Osteocyte (in vitro differentiated cells): ENCODE measurements at regions not wholly inside any gene's neighbourhood (a gene's known extent, or its start where the extent isn't known, plus 50 kb on each side); places are given as distances from the start of the nearest gene placed in this dataset.

ENCODE experiments used
- DNase-seq: peaks from one replicate; pipeline ENCODE4 v3.0.0; 2021; ENCODE audit warnings: mixed read lengths; ENCODE audit not compliant: unreplicated experiment; ENCODE audit errors: extremely low spot score
- H3K27ac Mint-ChIP-seq: one replicate; pipeline ENCODE4 v1.8.0; 2021; ENCODE audit warnings: mild to moderate bottlenecking, mixed read lengths; ENCODE audit not compliant: unreplicated experiment
- H3K27me3 Mint-ChIP-seq: one replicate; pipeline ENCODE4 v1.8.0; 2021; ENCODE audit warnings: mixed read lengths; ENCODE audit not compliant: unreplicated experiment
- H3K36me3 Mint-ChIP-seq: one replicate; pipeline ENCODE4 v1.8.0; 2021; ENCODE audit warnings: mixed read lengths; ENCODE audit not compliant: unreplicated experiment
- H3K4me1 Mint-ChIP-seq: one replicate; pipeline ENCODE4 v1.8.0; 2021; ENCODE audit warnings: mixed read lengths; ENCODE audit not compliant: unreplicated experiment
- H3K4me3 Mint-ChIP-seq: one replicate; pipeline ENCODE4 v1.8.0; 2021; ENCODE audit warnings: mild to moderate bottlenecking, moderate library complexity, mixed read lengths; ENCODE audit not compliant: unreplicated experiment
- H3K9me3 Mint-ChIP-seq: one replicate; pipeline ENCODE4 v1.8.0; 2021; ENCODE audit warnings: mixed read lengths; ENCODE audit not compliant: unreplicated experiment
- TF ChIP-seq, protein P1 (sequence below): fragments of 200-600 bp; sonication (generic); IDR thresholded peaks from 2 replicates; pipeline ENCODE4 v1.5.0; 2021; ENCODE audit warnings: antibody characterized with exemption, mild to moderate bottlenecking, moderate library complexity

GRCh38 chr1:194387531-194387930 is 1201.1 kb upstream of the B3GALT2 start:
- TF ChIP-seq, protein P1, sequence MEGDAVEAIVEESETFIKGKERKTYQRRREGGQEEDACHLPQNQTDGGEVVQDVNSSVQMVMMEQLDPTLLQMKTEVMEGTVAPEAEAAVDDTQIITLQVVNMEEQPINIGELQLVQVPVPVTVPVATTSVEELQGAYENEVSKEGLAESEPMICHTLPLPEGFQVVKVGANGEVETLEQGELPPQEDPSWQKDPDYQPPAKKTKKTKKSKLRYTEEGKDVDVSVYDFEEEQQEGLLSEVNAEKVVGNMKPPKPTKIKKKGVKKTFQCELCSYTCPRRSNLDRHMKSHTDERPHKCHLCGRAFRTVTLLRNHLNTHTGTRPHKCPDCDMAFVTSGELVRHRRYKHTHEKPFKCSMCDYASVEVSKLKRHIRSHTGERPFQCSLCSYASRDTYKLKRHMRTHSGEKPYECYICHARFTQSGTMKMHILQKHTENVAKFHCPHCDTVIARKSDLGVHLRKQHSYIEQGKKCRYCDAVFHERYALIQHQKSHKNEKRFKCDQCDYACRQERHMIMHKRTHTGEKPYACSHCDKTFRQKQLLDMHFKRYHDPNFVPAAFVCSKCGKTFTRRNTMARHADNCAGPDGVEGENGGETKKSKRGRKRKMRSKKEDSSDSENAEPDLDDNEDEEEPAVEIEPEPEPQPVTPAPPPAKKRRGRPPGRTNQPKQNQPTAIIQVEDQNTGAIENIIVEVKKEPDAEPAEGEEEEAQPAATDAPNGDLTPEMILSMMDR, result no peak
- DNase-seq, result no peak
- Mint-ChIP-seq H3K27ac (no peak overlapping the region), H3K4me3 (no peak overlapping the region), H3K36me3 (no peaks in the 10 kb centered on the region), H3K9me3 (peaks cover 12% of the 10 kb centered on the region), H3K4me1 (no peaks in the 10 kb centered on the region), H3K27me3 (no peaks in the 10 kb centered on the region)

DNA sequence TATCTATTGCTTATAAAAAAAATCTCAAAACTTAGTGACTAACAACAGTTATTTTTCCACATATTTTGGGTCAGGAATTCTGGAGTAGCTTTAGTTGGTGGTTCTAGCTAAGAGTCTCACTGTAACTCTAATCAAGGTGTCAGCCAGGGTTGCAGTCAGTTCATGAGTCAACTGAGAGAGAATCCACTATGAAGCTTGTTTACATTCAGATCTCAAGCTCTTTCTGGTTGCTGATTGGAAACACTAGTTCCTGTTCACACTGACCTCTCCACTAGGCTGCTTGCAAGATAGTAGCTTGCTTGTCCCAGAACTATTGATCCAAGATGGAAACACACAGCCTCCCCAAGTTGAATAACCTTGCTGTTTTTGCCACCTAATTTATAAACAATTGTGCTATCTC is 1192.1 kb upstream of the B3GALT2 start:
- no peaks in the 10 kb centered on the region for H3K27me3 Mint-ChIP-seq
- no peaks in the 10 kb centered on the region for H3K4me1 Mint-ChIP-seq
- H3K4me3 Mint-ChIP-seq, result no peak overlapping the region
- H3K27ac Mint-ChIP-seq, result no peak overlapping the region
- H3K36me3 Mint-ChIP-seq, result no peaks in the 10 kb centered on the region
- peaks cover 6% of the 10 kb centered on the region for H3K9me3 Mint-ChIP-seq
- TF ChIP-seq, protein P1, result no peak
- DNase-seq, result no peak

DNA sequence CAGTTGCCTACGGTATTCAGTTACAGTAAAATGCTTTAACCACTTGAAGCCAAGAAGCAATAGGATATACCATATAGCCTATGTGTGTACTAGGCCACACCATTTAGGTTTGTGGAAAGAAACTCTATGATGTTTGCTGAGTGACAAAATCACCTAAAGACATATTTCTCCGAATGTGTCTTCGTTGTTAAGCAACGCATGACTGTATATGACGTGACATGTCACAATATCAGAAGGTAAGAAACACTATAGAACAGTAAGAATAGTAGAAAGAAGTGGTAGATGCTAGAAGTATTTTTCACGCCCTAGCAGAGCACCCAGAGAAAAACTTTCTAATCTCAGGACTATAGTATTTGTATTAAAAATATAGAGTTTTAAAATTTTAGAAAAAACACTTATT is 1188.2 kb upstream of the B3GALT2 start:
- no peaks in the 10 kb centered on the region for H3K36me3 Mint-ChIP-seq
- no peaks in the 10 kb centered on the region for H3K27me3 Mint-ChIP-seq
- no peak for DNase-seq
- H3K27ac Mint-ChIP-seq, result no peak overlapping the region
- TF ChIP-seq, protein P1, result no peak
- no peaks in the 10 kb centered on the region for H3K4me1 Mint-ChIP-seq
- H3K9me3 Mint-ChIP-seq, result no peaks in the 10 kb centered on the region
- no peak overlapping the region for H3K4me3 Mint-ChIP-seq

GRCh38 chr1:194372266-194372665 is 1185.9 kb upstream of the B3GALT2 start:
- no peaks in the 10 kb centered on the region for H3K36me3 Mint-ChIP-seq
- H3K27me3 Mint-ChIP-seq, result no peaks in the 10 kb centered on the region
- peaks cover 10% of the 10 kb centered on the region for H3K9me3 Mint-ChIP-seq
- no peak overlapping the region for H3K27ac Mint-ChIP-seq
- TF ChIP-seq, protein P1, result no peak
- no peak for DNase-seq
- H3K4me3 Mint-ChIP-seq, result no peak overlapping the region
- peaks cover 4% of the 10 kb centered on the region for H3K4me1 Mint-ChIP-seq

DNA sequence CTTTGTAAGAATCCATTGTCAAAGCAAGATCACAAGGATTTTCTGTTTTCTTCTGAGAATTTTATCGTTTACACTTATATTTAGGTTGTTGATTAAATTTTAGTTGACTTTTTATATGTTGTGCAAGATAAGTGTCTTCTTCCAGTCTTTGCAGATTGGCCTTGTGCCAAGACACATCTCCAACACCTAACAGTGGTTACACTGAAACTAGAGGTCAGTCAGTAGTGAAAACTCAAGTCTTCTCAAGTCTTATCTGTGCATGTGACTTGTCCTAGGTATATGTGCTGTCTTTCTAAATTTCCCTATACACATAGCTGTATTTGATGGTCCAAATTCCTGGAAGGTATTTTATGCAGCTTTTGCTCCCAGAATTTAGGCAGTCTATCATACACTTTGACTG is 1183.2 kb upstream of the B3GALT2 start:
- Mint-ChIP-seq H3K4me3 (no peak overlapping the region), H3K27me3 (no peaks in the 10 kb centered on the region)

More for the DNA sequence above, 1183.2 kb upstream of the B3GALT2 start:
- no peak overlapping the region for H3K27ac Mint-ChIP-seq
- peaks cover 10% of the 10 kb centered on the region for H3K9me3 Mint-ChIP-seq
- TF ChIP-seq, protein P1, result no peak
- peaks cover 4% of the 10 kb centered on the region for H3K4me1 Mint-ChIP-seq
- no peaks in the 10 kb centered on the region for H3K36me3 Mint-ChIP-seq
- DNase-seq, result no peak
